Inferior parietal cortex (tissue), 1 donor: ENCODE measurements at regions not wholly inside any gene's neighbourhood (a gene's known extent, or its start where the extent isn't known, plus 50 kb on each side); places are given as distances from the start of the nearest gene placed in this dataset.

Source experiments
- DNase-seq: peaks from one replicate; pipeline ENCODE4 v3.0.0-alpha.2; 2016; ENCODE audit errors: extremely low spot score

DNA sequence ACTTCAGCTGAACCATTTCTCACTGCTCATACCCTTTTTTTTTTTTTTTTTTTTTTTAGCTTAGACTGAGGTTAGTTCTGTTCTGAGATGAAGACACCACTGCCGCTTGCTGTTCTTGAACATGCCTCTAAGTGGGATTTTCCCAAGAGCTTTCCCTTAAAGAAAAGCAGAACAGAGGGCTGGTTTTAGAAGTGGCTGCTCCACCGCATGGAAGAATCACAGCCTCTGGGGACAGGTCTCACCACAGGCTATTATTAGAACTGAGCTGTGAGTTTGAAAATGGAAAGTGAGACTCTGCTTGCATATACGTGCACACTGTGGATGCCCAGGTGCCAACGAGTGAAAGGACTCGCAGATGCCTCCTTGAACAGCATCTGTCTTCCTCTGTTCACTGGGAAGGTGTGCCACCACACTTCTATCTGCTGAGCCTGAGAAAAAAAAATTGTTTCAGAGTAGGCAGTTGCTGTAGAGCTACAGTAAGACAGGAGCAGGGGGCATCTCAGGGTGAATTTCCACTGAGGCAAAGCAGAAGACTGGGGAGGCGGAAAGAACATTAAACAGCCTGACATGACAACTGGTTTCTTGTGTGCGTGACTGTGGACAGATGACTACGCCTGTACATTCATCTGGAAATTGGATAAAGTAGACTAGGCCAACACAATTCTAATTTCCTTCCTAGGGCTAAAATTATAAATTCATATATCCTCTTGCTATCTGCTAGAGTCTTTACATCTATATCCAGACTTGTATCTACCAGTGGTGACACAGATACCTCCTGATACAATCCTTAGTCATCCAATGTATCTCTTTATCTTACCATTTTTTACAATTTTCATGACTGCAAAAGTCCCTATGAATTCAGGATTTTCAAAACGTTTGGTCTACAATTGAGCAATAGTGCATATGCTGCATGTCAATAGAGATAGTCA is 1045.7 kb upstream of the CELF4 start:
- no peak for DNase-seq

DNA sequence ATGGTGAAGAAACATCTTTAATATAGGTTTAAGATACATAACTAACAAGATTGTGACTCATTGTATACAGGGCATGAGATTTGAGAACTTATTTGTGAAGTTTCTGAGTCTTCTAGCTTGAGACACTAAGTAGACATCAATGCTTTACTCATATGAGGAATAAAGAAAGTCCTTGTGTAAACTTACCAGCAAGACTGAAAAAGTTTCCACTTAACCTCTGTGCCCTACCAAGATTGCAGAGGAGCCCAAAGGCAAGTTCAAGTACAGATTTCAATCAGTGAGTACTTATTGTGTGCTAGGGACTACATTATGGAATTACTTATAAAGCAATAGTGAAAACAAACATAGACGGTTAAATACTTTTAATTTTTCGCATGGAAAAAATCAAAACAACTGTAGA is 1041.2 kb upstream of the CELF4 start:
- DNase-seq, result no peak

- DNase-seq, result no peak
Observed at GRCh38 chr18:38602341-38602740, 1036.7 kb upstream of the CELF4 start.

GRCh38 chr18:38587571-38587970 is 1022.0 kb upstream of the CELF4 start:
- DNase-seq, result no peak

- no peak for DNase-seq
Observed at GRCh38 chr18:38586327-38586726, 1020.7 kb upstream of the CELF4 start.

DNA sequence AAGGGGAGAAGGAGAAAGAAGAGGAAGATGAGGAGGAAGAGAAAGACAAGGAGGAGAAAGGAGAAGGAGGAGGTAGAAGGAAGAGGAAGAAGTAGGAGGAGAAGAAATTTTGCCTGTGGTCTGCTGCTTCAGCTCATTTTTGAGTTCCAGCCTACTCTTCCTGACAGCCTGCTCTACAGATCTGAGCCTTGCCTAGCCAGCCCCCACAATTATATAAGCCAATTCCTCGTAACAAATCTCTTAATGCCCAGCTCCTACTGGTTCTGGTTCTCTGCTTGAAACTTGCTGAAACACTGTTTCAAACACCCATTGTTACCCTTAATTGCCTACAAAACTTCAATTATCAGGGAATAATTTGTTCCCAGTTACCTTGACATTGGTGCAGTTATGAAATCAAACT is 1014.2 kb upstream of the CELF4 start:
- DNase-seq, result no peak

GRCh38 chr18:38576916-38577315 is 1011.3 kb upstream of the CELF4 start:
- DNase-seq, result no peak

GRCh38 chr18:38576349-38576748 is 1010.8 kb upstream of the CELF4 start:
- DNase-seq, result no peak

GRCh38 chr18:38575648-38576047 is 1010.0 kb upstream of the CELF4 start:
- DNase-seq, result no peak

DNA sequence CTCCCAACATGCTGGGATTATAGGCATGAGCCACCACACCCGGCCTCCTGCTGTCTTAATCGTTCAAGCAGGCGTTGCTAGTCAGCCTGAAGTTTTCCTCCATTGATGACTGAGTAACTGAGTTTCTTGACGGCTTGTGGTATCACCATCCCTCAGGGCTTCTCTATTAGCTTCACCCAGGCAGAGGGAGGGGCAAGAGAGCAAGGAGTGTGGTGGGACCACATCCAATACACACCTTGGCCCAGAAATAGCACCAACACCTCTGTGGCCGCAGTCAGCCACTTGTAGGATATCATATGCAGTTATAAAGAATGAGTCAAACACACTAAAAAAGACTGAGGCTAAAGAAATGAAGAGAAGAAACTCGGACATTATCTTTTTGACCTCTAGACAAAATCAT is 1009.4 kb upstream of the CELF4 start:
- DNase-seq, result no peak

DNA sequence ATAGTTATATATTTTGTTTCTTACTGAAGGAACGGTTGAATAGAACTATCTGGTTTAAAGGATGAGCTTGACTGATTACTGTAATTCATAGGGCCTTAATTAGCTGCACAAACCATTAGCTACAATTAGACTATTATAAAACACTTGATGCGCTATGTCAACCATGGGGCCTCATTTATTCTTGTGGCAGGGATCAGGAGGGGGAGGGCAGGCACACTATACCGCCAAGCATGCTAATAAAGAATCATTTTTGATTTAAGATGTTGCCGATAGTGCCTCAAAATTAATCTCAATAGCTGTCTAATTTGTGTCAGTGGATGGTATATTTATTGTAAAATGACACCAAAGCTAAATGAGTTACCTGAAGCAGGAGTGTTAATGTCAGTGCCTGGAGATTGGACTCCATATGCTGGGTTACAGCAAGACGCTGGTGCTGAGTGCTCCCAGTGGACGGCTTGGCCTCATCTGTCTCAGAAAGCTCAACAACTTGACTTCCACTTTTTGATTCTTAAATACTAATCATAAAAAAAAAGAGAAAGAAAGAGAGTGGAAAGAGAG is 1007.0 kb upstream of the CELF4 start:
- no peak for DNase-seq

DNA sequence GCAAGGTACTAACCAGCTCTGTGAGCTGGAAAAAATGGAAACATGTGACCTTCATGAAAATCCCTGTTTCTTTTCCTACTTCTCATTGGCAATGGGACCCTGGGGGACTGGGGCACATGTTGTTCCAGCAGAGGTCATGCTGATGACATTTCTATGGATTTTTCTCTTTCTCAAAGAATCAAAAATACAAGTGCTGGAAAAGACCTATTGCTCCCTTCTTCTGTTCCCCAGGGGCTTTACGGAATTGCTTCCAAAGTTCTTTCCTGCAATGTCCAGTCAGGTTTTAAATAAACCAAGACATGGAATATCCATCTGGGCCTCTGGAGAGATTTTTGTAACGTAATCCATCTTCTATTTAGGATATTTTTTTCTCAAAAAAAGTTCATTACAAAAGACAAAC is 1006.1 kb upstream of the CELF4 start:
- no peak for DNase-seq

- DNase-seq, result no peak
Observed at GRCh38 chr18:38565513-38565912, 999.9 kb upstream of the CELF4 start.

DNA sequence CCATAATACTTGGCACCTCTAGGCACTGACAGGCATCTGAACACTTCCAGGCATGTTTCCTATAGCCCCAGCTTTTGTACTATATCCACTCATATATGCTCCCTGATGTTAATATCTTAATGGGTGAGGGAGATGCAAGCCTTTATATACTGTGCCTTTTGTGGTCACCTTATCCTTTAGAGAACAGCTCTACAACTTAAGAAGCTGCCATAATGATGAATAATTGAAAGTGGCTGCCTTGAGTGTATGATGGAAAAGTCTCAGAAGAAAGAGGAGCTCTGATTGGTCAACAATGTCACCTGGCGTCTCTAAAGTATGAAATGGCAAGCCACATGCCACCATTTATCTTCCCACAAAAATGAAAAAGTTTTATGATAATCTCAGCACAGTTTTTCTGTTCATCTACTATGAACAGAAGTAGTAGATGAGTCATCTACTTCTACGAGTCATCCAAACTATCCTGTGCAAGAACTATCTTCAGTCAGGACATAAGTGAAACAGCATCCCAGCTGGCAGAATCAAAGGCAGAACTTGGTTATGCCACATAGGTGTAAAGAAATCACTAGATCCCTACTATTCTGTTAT is 997.9 kb upstream of the CELF4 start:
- DNase-seq, result no peak

- no peak for DNase-seq
Observed at GRCh38 chr18:38557006-38557405, 991.4 kb upstream of the CELF4 start.

- no peak for DNase-seq
Observed at GRCh38 chr18:38552732-38553321, 987.2 kb upstream of the CELF4 start.

- no peak for DNase-seq
Observed at GRCh38 chr18:38551881-38552280, 986.3 kb upstream of the CELF4 start.

DNA sequence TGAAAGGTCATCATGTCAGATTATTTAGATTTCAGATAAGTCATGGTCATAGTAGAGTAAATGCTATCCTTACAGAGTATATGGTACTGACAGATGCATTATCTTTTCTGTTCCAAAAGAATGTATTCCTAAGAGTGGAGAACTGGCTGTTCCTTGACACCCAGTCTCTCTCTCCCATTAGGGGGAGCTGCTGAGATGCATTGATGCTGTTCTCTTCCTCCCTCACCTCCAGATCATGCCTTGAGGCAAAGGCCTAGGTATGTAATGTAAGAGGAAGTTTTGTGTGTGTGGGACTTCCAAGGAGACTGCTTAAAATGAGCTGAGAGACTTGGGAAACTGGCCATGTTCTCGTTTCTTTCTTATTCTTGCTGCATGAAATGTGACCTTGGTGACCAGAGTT is 979.5 kb upstream of the CELF4 start:
- no peak for DNase-seq

DNA sequence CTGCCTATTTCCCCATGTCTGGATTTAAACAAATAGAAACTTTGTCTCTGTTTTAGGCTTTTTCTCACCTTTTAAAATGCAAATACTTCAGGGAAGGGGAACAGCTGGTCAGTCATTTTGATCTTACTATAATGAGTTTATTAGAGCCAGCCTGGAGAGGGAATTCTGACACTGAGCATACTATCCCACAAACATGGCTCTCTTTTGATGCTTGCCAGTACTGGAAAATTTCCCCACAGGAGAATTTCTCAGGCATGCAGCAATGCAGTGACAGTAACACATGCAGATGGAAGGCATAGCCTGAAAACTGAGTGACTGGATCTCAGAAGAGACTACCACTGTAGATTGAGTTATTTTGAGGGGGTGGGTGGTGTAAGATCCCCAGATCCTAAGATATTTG is 974.3 kb upstream of the CELF4 start:
- DNase-seq, result no peak

DNA sequence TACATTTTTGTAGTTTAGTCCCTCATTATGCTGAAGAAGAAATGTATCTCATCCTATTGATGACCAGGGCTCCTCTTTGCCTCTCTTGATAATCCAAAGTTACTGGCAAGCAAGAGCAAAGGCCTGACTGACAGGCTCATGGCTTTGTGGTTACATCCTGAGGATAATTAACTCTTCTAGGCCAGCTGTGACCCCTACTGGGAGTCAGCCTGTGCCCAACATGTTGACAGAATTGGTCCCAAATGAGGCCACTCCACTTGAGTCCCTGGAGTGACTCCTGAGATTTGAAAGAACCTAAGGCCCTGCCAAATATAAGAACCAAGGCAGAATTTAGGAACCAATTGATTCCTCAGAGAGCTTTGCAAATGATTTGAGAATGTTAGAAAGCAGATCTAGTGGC is 973.8 kb upstream of the CELF4 start:
- DNase-seq, result no peak

DNA sequence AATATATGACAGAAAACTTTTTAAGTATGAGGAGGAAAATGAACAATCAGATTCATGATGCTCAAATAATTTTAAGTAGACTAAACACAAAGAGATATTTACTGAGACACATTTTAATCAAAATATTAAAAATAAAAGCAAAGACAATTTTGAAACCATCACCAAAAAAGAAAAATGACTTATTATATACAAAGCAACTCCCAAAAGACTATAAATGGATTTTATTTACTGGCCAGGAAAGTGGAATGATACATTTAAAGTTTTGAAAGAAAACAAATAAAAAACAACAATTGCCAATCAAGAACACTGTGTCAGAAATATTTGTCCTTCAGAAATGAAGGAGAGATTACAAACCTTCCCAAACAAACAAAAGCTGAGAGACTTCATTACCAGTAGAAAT is 968.5 kb upstream of the CELF4 start:
- DNase-seq, result no peak

DNA sequence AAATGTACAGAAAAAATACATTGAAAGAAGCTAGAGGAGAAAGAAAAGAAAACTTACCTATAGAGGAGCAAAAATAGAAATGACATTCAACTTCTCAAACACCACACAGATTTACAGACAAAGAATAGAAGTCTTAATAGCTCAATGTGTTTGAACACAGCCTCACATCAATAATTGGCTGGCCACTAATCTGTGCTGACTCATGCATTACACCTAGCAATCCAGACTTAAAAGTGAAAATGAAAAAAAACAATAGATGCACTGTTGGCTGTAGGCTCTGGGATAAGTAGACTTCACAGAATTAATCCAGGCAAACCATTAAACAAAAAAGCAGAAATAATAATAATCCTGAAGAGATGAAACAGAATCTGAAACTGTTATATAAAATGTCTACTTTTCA is 961.3 kb upstream of the CELF4 start:
- no peak for DNase-seq

- no peak for DNase-seq
Observed at GRCh38 chr18:38525039-38525438, 959.4 kb upstream of the CELF4 start.
